ENCODE measurements at regions not wholly inside any gene's neighbourhood (a gene's known extent, or its start where the extent isn't known, plus 50 kb on each side); places are given as distances from the start of the nearest gene placed in this dataset.

DNA sequence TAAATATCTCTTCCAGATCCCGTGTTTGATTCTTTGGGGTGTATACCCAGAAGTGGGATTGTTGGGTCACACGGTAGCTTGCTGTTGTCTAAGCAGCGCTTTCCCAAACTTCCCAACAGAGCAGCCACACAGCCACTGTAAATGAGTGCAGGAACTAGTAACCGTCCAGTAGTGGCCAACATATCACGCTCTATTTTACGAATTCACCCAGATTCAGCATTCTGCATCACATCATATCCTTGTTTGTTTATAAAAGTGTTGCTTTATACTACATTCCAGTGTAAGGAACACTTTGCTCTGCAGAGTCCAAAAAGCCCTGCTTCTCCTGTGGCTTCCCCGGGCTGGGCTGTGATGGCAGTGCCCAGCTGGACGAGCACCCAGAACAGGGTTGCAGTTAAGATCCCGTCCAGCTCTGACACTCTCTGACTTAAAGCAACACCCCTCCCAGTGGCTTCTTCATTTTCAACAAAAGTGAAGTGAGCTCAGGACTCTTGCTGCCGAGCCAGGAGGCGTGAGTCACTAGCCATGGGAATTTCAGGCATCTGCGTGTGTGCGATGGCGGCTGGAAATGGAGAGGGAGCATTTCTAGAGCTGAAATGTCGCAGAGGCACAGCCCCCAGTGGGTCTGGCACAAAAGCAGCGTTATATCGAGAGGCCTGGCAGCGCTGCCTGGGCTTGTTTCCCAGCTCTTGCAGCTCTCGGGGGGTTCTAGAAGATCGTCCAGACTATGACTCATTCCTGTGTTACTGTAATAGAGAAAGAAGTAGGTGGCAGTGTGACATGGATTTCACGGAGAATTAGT is 216.3 kb upstream of the ECI2 start:
- Mint-ChIP-seq H3K4me1 (no peaks in the 10 kb centered on the region), H3K4me3 (no peak overlapping the region), H3K27me3 (no peaks in the 10 kb centered on the region), H3K36me3 (ENCODE audit: low read depth) (no peaks in the 10 kb centered on the region), H3K27ac (no peak overlapping the region), H3K9me3 (no peaks in the 10 kb centered on the region)
- POLR2A ChIA-PET = interaction anchor here (0.6 kb wide), 1 partner anchor 658 kb away, joined by 3 read pairs; no protein-coding TSS in a partner anchor
- CTCF ChIA-PET = no interaction called here
- DNase-seq = no peak

DNA sequence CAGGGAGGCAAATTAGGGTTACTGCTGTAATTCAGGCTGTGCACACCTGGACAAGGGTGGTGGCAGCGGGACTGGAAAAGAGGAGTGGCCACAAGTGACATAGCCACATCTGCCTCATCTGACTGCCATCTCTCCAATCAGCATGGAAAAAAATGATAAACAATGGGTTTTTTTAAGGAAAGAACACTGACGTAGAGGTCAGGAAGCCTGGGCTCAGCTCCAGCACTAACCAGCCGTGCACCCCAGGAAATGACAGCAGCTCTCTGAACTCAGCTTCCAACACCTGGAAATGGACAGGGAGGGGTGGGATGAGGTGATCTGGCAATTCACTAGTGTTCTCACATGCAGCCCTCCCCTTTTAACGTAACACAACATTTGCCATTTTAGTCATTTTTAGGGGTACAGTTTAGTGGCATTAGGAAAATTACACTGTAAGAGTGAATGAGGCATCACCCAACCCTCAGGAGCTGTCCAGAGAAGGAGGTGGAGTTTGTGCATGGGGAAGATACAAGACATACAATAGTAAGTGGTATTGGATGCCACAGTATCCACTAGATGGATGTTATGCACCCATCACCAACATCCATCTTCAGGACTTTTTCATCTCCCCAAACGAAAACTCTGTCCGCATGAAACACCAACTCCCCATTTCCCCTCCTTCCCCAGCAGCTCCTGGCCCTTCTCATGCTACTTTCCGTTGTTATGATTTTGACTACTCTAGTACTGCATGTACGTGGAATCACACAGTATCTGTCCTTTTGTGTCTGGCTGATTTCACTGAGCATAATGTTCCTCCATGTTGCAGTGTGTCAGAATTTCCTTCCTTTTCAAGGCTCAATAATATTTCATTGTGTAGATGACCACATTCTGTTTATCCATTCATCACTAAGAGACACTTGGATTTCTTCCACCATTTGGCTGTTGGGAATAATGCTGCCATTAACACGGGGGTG is 215.5 kb upstream of the ECI2 start:
- ChIA-PET POLR2A (no interaction called here), CTCF (no interaction called here)
- H3K27me3 Mint-ChIP-seq = no peaks in the 10 kb centered on the region
- H3K9me3 Mint-ChIP-seq = no peaks in the 10 kb centered on the region
- DNase-seq = no peak
- H3K27ac Mint-ChIP-seq = no peak overlapping the region
- no peaks in the 10 kb centered on the region for H3K36me3 Mint-ChIP-seq (ENCODE audit: low read depth)
- H3K4me1 Mint-ChIP-seq = no peaks in the 10 kb centered on the region
- H3K4me3 Mint-ChIP-seq = no peak overlapping the region

DNA sequence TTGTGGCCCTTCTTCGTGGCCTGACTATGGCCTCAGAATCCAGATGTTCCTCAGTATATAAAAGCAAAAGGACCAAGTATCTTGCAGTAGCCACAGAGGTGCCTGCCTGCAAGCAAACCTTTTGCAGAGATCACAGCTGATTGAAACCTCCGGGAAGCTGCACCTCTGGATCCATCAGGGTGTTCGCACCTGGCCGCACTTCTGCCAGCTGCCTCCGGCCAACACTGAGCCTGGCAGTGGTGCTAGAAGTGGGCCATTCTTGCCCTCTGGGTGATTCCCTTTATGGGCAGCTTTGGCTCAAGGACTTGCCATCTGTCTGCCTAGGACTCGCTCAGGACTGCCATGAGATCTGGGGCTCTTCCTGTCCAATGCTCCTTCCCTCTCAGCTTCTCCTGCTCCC is 214.6 kb upstream of the ECI2 start:
- H3K9me3 Mint-ChIP-seq = no peaks in the 10 kb centered on the region
- no peaks in the 10 kb centered on the region for H3K36me3 Mint-ChIP-seq (ENCODE audit: low read depth)
- CTCF ChIA-PET = no interaction called here
- DNase-seq = no peak
- no peak overlapping the region for H3K4me3 Mint-ChIP-seq
- no peaks in the 10 kb centered on the region for H3K27me3 Mint-ChIP-seq
- H3K4me1 Mint-ChIP-seq = no peaks in the 10 kb centered on the region
- POLR2A ChIA-PET = no interaction called here
- H3K27ac Mint-ChIP-seq = no peak overlapping the region

DNA sequence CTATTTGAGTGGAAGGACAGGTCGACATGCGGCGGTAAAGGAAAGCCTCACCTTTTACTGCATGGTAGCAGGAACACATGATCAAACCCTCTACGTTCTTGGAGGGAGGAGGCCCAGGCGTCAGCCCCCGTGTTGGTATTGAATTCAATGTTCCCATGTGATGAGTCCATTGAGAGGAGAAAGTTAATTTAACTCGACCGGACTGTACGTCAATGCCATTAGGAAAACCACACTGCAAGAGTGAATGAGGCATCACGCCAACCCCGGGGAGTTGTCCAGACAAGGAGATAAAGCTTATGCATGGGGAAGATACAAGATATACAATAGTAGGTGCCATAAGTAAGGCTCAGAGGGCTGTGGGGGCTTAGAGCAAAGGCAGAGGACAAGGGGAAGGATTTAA is 213.9 kb upstream of the ECI2 start:
- H3K4me3 Mint-ChIP-seq = no peak overlapping the region
- no peaks in the 10 kb centered on the region for H3K4me1 Mint-ChIP-seq
- no peaks in the 10 kb centered on the region for H3K9me3 Mint-ChIP-seq
- no peaks in the 10 kb centered on the region for H3K27me3 Mint-ChIP-seq
- POLR2A ChIA-PET = no interaction called here
- DNase-seq = no peak
- CTCF ChIA-PET = no interaction called here
- H3K36me3 Mint-ChIP-seq (ENCODE audit: low read depth) = no peaks in the 10 kb centered on the region
- no peak overlapping the region for H3K27ac Mint-ChIP-seq

DNA sequence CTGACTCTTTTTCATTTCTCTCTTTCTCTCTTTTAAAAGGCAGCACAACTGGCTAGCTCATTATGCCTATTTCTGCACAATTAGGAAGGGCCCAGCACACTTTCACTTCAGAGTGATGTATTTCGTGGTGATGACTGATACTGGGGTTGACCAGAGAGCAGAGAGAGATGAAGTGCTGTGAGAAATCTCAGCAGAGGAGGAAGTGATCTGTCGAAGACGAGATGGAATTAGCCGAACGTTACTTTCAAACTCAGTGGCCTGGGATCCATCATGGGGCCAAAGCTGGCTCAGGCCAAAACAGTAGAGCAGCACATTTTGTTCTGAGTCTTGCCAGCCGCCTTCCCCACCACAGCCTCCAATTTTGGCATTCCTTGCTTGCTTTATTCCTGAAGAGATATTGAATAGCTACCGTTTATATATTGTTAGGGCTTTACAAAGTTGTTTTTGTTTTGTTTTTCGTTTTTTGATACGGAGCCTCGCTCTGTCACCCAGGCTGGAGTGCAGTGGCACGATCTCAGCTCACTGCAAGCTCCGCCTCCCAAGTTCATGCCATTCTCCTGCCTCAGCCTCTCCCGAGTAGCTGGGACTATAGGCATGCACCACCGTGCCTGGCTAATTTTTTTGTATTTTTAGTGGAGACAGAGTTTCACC is 213.2 kb upstream of the ECI2 start:
- no peak for DNase-seq
- H3K4me3 Mint-ChIP-seq = no peak overlapping the region
- H3K9me3 Mint-ChIP-seq = no peaks in the 10 kb centered on the region
- H3K4me1 Mint-ChIP-seq = no peaks in the 10 kb centered on the region
- H3K36me3 Mint-ChIP-seq (ENCODE audit: low read depth) = no peaks in the 10 kb centered on the region
- H3K27ac Mint-ChIP-seq = no peak overlapping the region
- ChIA-PET POLR2A (no interaction called here), CTCF (no interaction called here)
- no peaks in the 10 kb centered on the region for H3K27me3 Mint-ChIP-seq

DNA sequence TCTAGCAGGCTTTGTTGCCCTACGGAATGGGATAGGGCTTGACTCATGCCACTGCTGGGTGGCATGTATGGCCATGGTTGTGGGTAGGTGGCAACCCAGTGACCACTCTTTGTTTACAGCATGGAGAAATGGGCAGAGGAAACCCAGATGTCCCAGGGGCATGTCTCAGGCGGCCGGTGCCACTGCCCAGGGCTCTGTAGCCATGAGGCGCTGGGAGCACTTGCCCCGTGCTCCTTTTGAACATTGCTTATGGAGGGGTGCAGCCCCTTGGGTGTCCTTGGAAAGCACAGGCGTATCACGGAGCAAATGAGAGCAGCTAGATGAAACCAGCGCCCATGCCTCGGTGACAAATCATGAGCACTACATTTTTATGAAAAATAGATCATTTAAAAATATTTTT is 212.5 kb upstream of the ECI2 start:
- Mint-ChIP-seq H3K27ac (no peak overlapping the region), H3K36me3 (ENCODE audit: low read depth) (no peaks in the 10 kb centered on the region), H3K9me3 (no peaks in the 10 kb centered on the region), H3K4me3 (no peak overlapping the region), H3K27me3 (no peaks in the 10 kb centered on the region), H3K4me1 (no peaks in the 10 kb centered on the region)
- POLR2A ChIA-PET = no interaction called here
- CTCF ChIA-PET = no interaction called here
- DNase-seq = no peak

DNA sequence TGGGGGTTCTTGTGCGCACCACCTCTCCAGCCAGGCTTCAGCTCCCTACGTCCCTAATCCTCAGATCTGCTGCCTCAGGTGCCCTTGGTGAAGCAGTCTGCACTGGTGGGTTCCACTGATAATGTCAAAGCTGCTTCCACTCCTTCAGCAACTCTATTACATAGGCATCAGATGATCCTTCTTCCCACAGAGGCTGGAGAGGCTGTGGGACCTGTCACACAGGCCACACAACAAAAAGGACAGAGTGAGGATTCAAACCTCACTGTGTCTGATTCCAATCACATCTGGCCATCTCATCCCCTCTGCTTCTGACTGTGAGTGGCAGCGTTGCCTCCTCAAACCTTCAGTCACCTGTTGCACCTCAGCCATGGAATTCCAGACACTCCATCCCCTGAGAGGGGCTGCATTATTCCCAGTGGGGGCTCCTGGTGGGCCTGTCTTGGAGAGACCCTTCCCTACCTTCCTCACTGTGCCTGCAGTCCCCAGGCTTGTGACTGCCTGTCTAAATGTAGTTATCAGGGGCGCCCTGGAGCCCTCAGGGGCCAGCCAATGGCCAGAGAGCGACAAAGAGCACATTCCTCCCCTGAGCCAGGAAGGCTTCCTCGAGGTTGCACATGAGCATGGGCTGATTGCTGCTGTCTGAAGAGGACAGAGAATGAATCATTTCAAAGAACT is 211.4 kb upstream of the ECI2 start:
- H3K27ac Mint-ChIP-seq = no peak overlapping the region
- ChIA-PET POLR2A (no interaction called here), CTCF (no interaction called here)
- H3K4me3 Mint-ChIP-seq = no peak overlapping the region
- no peaks in the 10 kb centered on the region for H3K27me3 Mint-ChIP-seq
- no peaks in the 10 kb centered on the region for H3K9me3 Mint-ChIP-seq
- H3K4me1 Mint-ChIP-seq = no peaks in the 10 kb centered on the region
- no peak for DNase-seq
- no peaks in the 10 kb centered on the region for H3K36me3 Mint-ChIP-seq (ENCODE audit: low read depth)

DNA sequence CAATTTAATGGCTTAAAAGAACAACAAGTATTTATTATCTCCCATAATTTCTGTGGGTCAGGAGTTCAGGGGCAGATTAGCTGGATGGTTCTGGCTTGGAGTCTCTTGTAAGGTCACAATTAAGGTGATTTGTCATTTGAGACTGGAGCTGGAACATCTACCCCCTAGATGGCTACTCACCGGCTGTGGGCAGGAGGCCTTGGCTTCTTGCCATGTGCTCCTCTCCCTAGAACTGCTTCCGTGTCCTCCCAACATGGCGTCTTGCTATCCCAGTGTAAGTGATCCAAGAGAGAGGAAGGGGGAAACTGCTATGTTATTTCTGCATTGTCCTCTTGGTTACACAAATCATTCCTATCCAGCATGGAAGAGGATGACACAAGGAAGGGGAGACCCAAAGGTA is 210.2 kb upstream of the ECI2 start:
- Mint-ChIP-seq H3K27me3 (peaks cover 3% of the 10 kb centered on the region), H3K36me3 (ENCODE audit: low read depth) (no peaks in the 10 kb centered on the region), H3K4me1 (no peaks in the 10 kb centered on the region), H3K27ac (no peak overlapping the region), H3K4me3 (no peak overlapping the region), H3K9me3 (no peaks in the 10 kb centered on the region)
- DNase-seq = no peak
- ChIA-PET CTCF (no interaction called here), POLR2A (no interaction called here)

DNA sequence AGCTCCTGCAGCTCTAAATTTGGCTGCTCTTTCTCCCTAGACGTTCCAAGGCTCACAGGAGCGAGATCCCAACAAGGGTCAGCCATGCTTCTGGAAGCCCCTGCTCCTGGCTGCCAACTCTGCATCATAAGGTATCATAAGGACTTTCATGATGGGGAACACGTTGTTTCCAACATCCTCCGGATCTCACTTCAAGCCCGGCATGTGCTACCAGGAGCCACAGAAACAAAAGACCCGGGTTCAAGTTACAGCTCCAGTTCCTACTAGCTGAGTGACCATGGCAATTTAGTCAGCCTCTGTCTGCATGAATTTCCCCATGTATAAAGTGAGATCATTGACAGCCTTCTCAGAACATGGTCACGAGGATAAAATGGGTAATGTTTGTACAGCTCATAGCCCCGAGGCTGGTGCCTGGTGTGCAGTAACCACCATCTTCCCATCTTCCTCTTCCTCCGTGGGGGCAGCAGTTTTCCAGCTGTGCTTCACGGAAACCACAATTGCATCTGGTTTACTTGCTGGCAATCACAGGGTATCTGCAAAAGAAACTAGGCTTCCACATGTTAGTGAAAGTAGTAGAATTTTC is 209.0 kb upstream of the ECI2 start:
- no peaks in the 10 kb centered on the region for H3K4me1 Mint-ChIP-seq
- no peaks in the 10 kb centered on the region for H3K9me3 Mint-ChIP-seq
- ChIA-PET CTCF (no interaction called here), POLR2A (no interaction called here)
- H3K27ac Mint-ChIP-seq = no peak overlapping the region
- H3K36me3 Mint-ChIP-seq (ENCODE audit: low read depth) = no peaks in the 10 kb centered on the region
- H3K27me3 Mint-ChIP-seq = peaks cover 8% of the 10 kb centered on the region
- DNase-seq = no peak
- no peak overlapping the region for H3K4me3 Mint-ChIP-seq

DNA sequence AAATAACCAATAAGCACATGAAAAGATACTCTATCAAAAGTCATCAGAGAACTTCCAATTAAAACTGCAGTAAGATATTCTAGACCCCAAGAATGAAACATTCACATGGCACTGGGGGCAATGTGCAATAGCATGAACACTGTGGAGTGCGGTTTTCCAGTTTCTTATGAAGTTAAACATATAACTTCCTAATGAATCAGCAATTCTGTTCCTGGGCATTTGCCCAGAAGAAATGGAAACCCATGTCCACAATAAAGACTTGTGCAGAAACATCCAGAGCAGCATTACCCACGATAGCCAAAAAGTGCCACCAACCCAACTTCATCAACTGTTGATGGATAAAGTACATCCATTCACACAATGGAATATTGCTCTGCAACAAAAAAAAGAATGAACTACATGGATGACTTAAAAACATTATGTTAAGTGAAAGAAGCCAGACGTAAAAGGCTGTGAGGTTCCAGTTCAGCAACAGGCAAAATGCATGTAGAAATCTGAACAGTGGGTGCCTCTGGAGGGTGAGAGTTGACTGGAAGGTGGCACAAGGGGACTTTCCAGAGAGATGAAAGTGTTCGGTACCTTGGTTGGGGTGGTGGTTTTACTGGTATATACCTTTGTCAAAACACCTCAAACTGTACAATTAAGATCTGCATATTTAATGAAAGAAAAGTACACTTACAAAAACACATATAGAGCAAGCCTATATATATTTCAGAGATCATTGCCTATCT is 207.2 kb upstream of the ECI2 start:
- no peak overlapping the region for H3K4me3 Mint-ChIP-seq
- no peak overlapping the region for H3K27ac Mint-ChIP-seq
- no peaks in the 10 kb centered on the region for H3K9me3 Mint-ChIP-seq
- no peaks in the 10 kb centered on the region for H3K4me1 Mint-ChIP-seq
- ChIA-PET POLR2A (no interaction called here), CTCF (no interaction called here)
- peaks cover 9% of the 10 kb centered on the region for H3K27me3 Mint-ChIP-seq
- H3K36me3 Mint-ChIP-seq (ENCODE audit: low read depth) = no peaks in the 10 kb centered on the region
- DNase-seq = no peak

DNA sequence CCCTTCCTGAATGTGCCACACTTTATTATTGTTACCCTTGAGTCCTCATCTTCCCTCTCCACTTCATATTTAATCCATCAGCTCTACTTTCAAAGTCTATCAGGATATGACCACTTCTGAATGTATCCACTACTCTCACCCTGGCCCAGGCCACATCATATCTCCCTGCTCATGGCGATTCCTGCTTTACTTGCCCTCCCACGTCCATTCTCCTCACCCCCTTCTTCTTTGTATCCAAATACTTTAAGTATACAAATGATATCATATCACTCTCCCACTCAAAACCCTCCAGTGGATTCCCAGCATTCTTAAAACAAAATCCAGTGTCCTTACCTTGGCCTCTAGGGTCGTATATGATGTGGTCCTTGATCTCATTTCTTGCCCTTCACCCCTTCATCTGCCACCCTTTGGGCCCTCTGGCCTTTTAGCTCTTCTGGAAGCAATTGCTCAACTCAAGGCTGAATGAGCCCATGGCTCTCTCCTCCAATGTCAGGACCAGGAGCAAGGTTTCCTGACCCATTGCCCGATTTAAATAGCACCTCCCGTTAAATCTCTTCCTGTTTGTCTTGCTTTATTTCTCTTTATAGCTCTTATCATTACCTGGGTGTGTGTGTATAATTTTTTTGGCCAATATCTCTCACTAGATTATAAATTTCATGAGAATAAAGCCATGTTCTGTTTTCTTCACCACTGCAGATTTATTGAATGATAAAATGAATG is 205.9 kb upstream of the ECI2 start:
- POLR2A ChIA-PET = no interaction called here
- no peaks in the 10 kb centered on the region for H3K36me3 Mint-ChIP-seq (ENCODE audit: low read depth)
- CTCF ChIA-PET = no interaction called here
- H3K27me3 Mint-ChIP-seq = peaks cover 9% of the 10 kb centered on the region
- H3K27ac Mint-ChIP-seq = no peak overlapping the region
- H3K4me1 Mint-ChIP-seq = no peaks in the 10 kb centered on the region
- no peak overlapping the region for H3K4me3 Mint-ChIP-seq
- no peak for DNase-seq
- no peaks in the 10 kb centered on the region for H3K9me3 Mint-ChIP-seq

DNA sequence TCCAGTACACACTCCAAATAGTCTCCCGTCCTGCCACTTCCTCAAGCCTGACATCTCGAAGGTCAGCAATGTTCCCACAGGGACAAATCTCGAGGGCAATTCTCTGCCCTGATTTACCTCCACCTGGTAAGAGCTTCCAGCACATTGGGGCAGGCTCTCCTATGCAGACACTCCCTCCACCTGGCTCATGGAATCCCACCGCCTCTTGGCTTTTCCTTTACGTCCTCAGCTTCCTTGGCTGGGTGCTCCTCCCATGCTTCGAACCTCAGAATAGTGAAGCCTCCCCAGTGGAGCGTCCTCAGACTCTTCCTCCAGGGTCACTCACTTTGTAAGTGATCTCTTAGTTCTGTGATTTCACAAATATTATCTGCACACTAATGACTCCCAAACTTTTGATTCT is 205.2 kb upstream of the ECI2 start:
- no peak overlapping the region for H3K4me3 Mint-ChIP-seq
- POLR2A ChIA-PET = no interaction called here
- H3K36me3 Mint-ChIP-seq (ENCODE audit: low read depth) = no peaks in the 10 kb centered on the region
- H3K4me1 Mint-ChIP-seq = no peaks in the 10 kb centered on the region
- H3K9me3 Mint-ChIP-seq = no peaks in the 10 kb centered on the region
- peaks cover 9% of the 10 kb centered on the region for H3K27me3 Mint-ChIP-seq
- DNase-seq = no peak
- CTCF ChIA-PET = no interaction called here
- no peak overlapping the region for H3K27ac Mint-ChIP-seq
